ENCODE measurements at regions not wholly inside any gene's neighbourhood (a gene's known extent, or its start where the extent isn't known, plus 50 kb on each side); places are given as distances from the start of the nearest gene placed in this dataset.
"Not testable (repeated sequence)": the region's sequence is repeated elsewhere in the genome, so short reads cannot be mapped to it uniquely, and the experiment has no call there.

DNA sequence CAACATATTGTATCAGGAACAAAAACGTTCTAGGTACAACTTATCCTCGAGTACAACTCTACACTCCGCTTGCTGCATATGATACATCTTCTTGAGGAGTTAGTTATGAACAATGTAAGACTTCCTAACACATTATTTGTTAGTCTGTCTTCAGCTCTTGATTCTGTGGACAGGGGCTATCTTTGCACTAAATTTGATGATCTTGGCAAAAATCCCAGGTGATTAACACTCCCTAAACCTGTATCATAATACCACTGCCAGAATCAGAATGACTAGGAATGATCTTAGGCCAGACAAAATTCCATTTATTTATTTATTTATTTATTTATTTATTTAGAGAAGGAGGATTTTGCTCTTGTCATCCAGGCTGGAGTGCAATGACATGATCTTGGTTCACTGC, 108.7 kb upstream of the AUTS2 start:
- no peak for DNase-seq (ENCODE audit: low read depth in 2 of 3, low spot score in 2 of 3)

DNA sequence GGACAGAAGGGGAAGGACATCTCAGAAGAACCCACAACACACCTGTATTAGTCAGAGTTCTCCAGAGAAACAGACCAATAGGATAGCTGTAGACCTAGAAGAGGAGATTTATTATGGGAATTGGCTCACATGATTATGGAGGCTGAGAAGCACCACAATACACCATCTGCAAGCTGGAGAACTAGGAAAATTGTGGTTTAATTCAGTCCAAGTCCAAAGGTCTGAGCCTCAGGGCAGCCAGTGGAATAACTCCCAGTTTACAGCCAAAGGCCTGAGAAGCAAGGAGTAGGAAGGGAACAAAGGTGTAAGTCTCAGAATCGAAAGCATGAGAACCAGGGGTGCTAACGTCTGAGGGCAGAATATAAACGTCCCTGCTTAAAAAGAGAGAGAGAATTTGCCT, 99.6 kb upstream of the AUTS2 start:
- no peak for DNase-seq (ENCODE audit: low read depth in 2 of 3, low spot score in 2 of 3)

DNA sequence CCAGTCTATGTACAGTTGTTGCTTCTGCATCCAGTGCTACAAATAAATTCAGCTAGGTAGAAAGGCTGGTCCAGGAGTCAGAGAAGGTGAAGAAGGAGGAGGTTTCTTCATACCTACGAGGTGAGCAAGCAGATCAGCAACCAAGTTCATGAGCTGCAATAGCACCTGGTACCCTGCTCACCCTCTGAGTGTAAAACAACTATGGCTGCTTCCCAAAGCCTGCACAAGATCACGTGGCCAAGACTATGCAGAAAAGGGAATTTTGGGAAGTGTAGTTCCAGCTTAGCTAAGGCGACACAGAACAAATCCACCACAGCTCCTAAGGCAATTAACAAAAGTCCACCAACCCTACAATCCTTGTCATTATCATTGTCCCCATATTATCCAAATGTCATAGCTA, 95.9 kb upstream of the AUTS2 start:
- no peak for DNase-seq (ENCODE audit: low read depth in 2 of 3, low spot score in 2 of 3)

DNA sequence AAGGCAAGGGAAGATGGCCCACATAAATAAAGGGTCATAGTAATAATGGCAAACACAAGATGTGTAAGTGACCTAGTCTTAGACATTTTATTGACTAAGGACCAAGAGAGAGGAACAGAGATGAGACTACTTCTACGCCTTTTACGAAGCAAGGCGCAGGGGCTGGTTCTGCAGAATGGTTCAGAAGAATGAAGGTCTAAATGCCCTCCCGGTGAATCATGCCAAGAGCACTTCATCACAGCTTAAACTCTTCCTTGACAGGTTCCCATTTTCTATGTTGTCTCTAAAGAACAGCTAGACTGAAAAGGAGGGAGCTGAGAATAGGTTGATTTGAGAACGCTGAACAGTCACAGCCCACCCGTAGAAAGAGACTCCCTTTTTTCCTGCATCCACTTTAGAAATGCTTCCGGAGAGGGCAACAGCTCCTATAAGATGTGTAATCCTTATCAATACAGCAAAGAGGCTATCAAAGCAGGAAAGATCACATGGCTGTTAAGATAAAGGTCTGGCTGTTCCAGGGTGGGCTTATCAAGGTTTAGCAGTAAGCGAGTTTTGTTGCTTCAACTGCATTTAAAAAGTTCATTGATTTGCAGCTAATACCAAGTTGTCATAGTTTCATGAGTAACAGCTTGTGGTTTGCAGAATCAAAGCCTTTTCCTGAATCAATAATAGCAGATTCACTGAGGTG, 93.4 kb upstream of the AUTS2 start:
- no peak for DNase-seq (ENCODE audit: low read depth in 2 of 3, low spot score in 2 of 3)

DNA sequence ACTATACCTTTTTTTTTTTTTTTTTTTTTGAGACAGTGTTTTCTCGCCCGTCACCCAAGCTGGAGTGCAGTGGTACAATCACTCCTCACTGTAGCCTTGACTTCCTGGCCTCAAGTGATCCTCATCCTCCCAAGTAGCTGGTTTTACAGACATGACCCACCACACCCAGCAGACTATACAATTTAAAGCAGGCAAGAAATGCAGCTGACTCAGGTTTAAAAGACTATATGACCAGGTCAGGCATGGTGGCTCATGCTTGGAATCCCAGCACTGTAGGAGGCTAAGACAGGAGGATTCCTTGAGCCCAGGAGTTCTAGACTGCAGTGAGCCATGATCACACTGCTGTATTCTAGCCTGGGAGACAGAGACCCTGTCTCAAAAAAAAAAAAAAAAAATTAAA, 89.5 kb upstream of the AUTS2 start:
- no peak for DNase-seq (ENCODE audit: low read depth in 2 of 3, low spot score in 2 of 3)

DNA sequence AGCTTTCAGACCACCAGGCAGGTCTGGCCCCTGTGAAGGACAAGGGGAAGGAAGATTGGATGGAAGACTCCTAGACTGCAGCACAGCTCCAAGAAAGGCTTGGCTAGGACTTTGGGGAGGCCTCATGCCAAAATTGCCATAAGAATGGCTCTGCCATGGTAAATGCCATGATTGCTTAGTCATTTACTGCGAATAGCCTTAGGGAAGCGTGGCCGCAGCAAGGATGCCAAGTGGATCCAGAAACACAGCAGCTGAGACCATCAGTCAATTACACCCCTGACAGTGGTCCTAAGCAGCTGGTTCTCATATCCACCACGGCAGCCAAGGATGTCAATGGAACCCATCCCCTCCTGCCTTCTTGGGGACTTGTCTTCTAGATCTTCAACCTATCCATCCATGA, 88.2 kb upstream of the AUTS2 start:
- no peak for DNase-seq (ENCODE audit: low read depth in 2 of 3, low spot score in 2 of 3)

DNA sequence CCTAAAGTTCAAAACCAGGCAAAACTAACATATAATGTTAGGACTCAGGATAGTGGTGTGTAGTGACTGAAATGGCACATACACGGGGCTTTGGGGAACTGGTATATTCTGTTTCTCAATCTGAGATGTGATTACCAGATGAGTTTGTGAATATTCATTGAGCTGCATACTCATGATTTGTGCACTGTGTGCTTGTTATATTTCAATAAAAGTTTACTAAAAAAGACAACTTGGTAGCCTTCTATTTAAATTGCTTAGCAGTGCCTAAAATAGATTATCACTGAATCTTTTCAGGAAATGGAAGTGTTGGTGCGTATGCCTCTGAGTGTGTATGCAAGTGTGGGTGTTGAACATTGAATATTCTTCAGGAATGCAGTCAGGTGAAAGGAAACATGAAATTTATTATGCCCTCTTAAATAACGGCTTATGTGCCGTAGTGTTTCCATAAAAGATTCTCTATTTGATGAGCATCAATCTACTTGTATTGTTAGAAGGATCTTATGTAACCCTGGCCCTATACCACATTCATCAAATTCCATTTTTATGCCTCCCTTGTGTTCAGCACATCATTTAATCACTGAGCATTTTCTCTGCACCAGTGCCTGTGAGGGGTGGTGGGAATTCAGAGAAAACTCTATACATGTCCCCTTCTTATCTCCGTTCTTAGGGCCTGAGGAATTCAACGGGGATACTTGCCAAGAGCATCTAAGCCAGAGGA, 82.6 kb upstream of the AUTS2 start:
- DNase-seq (ENCODE audit: low read depth in 2 of 3, low spot score in 2 of 3): no peak

DNA sequence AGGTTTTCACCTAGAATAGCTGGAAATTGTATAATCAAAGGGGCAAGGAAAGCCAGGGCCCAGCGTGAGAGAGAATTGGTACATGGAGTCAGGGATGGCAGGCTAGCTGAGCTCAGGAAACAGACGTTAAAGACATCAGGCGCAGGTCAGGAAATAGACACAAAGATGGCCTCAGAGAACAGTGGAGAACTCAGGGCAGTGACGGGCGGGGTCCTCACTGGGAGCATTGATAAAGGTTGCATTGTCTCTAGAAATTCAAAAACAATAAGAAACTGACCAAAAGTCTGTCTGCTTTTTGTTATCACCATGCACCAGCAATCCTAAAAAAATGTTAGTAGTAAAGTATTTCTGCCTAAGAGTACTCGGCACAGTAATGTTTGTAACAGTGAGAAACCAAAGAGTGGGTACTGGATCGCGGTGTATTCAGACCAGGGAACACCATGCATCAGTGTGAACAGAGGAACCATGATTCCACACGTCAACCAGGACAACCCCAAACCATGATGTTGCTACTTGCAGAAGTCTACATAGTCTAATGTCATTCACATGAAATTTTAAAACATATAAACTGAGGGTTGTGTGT, 81.9 kb upstream of the AUTS2 start:
- no peak for DNase-seq (ENCODE audit: low read depth in 2 of 3, low spot score in 2 of 3)

DNA sequence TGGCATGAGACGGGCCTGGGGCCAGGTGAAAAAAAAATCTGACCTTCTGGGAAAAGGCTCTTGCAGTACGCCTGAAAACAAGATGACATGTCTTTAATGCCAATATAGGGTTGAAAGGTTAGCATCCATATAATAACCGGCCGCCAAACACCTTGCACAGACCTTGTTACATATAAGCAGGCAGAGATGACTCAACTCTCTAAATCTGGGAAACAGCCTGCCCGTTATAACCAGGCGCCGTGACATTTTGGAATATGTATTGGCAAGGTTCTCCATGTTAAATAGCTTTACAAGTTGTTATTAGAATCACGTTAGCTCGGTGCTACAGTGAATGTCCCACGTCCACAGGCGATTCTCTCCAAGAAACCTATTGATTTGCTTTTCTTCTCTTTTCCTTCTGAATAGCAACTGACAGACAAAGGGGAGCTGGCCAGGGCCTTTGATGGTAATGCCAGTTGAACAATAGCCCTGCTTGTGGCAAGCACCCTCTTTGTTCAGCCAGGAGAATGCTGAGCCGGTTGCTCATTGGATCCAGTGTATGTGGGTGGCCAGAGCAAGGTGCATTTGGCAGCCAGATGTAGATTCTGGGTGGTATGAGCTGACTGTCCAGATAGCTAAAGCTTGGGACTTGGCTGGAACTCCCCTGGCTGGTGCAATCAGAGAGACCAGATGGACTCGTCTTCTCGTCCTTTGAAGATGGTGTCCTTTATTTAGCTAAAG, 80.1 kb upstream of the AUTS2 start:
- DNase-seq (ENCODE audit: low read depth in 2 of 3, low spot score in 2 of 3): no peak

DNA sequence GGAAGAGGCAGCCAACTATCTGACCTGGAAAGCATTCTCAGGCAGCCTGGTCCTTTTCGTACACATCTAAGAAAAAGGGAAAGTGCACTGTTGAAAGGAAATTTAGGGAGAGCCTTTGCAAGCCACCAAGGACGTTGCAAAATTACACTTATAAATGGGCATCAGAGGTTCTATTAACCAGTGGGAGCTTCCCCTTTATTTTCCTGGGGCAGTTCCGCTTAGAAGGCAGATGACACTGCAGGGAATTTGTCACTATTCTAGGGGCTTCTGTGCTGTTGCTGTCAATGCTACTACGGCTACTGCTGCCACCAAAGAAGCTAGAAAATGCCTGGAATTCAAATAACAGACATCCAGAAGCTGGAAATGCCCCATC, 79.6 kb upstream of the AUTS2 start:
- no peak for DNase-seq (ENCODE audit: low read depth in 2 of 3, low spot score in 2 of 3)

DNA sequence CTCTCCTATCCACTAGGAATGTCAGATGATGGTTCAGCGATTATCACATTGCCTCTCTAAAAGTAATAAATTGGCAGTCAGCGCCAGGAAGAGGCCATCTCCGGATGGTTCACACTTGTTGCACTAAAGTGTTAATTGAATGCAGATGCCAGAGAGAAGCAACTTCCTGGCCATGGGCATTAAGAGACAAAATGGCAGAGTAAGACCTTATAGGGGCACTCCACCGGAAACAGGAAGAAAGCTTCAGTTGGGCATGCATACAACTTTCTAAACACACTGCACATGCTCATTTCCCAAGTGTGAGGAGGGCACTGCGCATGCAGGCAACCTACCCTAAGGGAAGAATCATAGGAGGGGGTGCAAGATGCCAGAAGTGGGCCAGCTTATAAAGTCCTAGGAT, 71.7 kb upstream of the AUTS2 start:
- no peak for DNase-seq (ENCODE audit: low read depth in 2 of 3, low spot score in 2 of 3)

DNA sequence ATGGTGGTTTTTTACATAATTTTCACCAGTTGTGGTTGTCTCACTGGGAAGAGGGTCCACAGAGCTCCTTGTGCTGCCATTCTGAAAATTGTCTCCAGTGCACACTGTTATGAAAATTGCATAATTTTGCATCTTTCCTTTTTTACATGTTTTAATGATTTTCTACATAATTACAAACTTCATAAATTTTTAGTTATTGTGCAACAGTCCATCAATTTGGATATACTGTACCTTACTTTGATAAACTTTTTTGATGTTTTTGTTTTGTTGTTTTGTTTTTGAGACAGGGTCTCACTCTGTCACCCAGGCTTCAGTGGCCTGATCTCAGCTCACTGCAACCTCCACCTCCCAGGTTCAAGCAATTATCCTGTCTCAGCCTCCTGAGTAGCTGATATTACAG, 70.6 kb upstream of the AUTS2 start:
- no peak for DNase-seq (ENCODE audit: low read depth in 2 of 3, low spot score in 2 of 3)

DNA sequence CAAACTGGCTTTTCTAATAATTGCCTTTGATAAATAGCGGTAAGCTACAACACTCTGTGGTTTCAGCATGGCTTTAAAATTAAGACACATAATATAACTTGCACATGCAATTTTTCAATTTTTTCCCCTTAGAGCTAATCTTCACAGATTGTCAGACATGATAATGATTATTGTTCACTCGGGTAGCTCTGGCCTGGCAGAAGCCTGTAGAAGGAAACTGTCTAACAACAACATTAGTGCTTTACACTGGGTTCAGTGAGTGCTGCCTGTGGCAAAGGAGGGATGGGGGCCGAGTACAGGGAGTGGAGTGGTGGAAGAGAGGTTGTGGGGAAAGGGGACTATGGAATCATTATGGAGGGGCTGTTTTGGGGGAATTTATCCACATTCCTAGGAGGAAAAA, 67.2 kb upstream of the AUTS2 start:
- DNase-seq (ENCODE audit: low read depth in 2 of 3, low spot score in 2 of 3): no peak

DNA sequence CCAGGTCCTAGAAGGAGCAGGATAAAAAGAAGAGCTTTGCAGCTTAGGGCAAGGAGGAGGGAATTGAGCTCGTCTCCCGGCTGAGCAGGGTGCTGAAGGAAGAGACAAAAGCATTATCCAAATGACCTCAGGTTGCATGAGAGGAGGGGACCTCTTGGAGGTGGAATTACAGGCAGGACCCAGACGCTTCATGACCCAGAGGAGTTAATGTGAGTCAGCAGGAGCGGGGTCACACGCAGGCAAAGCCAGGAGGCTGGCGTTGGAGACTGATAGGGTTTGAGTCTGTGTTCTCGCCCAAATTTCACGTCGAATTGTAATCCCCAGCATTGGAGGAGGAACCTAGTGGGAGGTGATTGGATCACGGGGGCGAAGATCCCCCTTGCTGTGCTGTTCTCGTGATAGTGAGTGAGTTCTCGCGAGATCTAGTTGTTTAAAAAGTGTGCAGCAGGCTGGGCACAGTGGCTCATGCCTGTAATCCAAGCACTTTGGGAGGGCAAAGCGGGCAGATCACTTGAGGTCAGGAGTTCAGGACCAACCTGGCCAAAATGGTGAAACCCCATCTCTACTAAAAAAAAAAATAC, 63.7 kb upstream of the AUTS2 start:
- DNase-seq (ENCODE audit: low read depth in 2 of 3, low spot score in 2 of 3): no peak

DNA sequence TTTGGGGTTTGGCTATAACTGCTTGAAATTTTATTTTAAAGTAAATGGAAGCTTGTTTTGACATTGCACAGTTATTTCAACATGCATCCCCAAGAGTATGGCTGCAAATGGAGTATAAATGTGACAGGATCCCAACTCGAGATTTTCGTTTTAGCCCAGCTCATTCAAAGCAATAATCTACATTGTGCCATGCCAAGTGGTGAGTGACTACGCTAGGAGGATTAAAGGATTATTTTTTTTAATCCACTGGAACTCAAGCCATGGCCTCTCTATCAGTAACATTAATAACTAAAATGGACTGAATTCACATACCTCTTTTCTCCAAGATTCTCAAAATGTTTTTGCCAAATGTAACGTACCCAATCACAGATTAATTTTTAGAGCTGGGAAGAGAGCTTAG, 60.6 kb upstream of the AUTS2 start:
- DNase-seq (ENCODE audit: low read depth in 2 of 3, low spot score in 2 of 3): no peak

DNA sequence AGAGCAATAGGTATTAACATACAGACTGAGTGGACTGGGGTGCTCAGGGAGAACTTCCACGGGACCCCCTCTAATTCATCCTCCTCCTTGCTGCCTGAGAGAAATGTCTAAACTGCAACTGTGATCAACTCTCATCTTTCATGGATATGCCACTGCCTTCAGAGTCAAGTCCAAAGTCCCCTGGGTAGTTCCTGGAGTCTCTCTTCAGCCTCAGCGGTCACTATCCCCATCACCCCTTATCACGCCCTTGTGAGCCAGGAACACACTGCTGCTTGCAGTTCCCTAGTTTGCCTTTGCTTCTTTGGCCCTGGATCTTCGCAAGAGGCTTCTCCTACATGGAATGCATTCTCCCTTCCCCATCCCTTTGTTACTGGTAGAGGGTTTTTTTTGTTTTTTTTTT, 58.7 kb upstream of the AUTS2 start:
- no peak for DNase-seq (ENCODE audit: low read depth in 2 of 3, low spot score in 2 of 3)

DNA sequence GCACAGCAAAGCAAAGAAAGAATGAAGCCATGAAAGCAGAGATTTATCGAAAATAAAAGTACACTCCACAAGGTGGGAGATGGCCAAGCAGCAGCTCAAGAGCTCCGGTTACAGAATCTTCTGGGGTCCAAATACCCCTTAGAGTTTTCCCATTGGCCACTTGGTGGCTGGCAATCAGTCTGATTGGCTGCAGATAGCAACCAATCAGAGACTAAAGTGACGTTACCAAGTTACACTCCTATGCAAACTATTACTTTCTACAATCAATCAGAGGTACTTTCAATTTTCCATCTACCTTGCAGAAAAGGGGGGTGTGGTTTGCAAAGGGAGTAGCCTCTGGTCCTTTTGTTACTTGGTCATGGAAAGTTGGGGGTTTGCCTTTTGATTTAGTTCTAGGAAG, 58.0 kb upstream of the AUTS2 start:
- DNase-seq (ENCODE audit: low read depth in 2 of 3, low spot score in 2 of 3): no peak

DNA sequence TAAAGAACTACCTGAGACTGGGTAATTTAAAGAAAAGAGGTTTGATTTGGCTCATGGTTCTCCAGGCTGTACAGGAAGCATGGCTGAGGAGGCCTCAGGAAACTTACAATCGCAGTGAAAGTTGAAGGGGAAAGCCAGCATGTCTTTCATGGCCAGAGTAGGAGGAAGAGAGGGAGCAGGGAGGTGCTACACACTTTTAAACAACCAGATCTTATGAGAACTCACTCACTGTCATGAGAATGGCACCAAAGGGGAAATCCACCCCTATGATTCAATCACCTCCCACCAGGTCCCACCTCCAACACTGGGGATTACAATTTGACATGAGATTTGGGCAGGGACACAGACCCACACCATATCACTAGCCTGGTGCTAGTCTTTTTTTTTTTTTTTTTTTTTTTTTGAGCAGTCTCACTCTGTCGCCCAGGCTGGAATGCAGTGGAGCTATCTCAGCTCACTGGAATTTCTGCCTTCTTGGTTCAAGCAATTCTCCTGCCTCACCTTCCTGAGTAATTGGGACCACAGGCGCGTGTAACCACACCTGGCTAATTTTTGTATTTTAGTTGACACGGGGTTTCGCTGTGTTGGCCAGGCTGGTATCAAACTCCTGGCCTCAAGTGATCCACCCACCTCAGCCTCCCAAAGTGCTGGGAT, 56.4 kb upstream of the AUTS2 start:
- not testable (repeated sequence) for DNase-seq (ENCODE audit: low read depth in 2 of 3, low spot score in 2 of 3)

DNA sequence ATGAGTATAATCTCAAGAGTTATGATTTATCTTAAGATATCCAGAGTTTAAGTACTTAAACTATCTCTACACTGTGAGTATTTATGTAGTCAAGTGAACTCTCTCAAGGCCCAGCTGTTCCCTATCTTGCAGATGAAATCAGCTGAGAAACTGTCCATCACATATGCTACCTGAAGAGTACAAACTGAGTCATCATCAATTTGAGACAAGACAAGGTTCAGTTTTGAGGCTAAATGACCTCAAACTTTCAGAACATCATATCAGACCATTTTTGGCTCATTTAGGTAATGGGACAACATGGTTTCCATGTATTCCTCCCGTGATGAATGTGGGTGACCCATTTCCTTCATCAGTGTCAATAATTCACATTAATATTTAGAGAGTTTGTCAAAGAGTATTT, 53.1 kb upstream of the AUTS2 start:
- no peak for DNase-seq (ENCODE audit: low read depth in 2 of 3, low spot score in 2 of 3)

Data from activated CD8-positive, alpha-beta memory T cell treated with anti-CD3 and anti-CD28 coated beads for 48 hours (primary cell).